GM04504 (cell line): ENCODE measurements at regions not wholly inside any gene's neighbourhood (a gene's known extent, or its start where the extent isn't known, plus 50 kb on each side); places are given as distances from the start of the nearest gene placed in this dataset.

Experiments used
- DNase-seq: peaks from one replicate; pipeline ENCODE4 v3.0.0-alpha.2; 2012; ENCODE audit warnings: low read depth

GRCh38 chr5:148950471-148950863 is 112.4 kb downstream of the SH3TC2 start:
- no peak for DNase-seq

DNA sequence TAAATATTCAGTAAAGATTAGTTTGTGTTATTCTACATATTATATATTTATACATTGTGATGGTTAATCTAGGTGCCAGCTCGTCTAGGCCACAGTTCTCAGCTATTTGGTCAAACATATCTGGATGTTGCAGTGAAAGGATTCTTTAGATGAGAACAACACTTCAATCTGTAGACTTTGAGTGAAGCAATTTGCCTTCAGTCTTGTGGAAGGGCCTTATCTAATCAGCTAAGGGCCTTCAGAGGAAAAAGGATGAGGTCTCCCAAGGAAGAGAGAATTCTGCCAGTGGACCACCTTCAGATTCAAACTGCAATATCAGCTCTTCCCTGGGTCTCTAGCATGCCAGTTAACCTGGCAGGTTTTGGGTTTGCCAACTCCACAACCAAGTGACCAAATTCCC is 112.0 kb downstream of the SH3TC2 start:
- DNase-seq, result no peak

GRCh38 chr5:148951612-148952011 is 111.2 kb downstream of the SH3TC2 start:
- no peak for DNase-seq

DNA sequence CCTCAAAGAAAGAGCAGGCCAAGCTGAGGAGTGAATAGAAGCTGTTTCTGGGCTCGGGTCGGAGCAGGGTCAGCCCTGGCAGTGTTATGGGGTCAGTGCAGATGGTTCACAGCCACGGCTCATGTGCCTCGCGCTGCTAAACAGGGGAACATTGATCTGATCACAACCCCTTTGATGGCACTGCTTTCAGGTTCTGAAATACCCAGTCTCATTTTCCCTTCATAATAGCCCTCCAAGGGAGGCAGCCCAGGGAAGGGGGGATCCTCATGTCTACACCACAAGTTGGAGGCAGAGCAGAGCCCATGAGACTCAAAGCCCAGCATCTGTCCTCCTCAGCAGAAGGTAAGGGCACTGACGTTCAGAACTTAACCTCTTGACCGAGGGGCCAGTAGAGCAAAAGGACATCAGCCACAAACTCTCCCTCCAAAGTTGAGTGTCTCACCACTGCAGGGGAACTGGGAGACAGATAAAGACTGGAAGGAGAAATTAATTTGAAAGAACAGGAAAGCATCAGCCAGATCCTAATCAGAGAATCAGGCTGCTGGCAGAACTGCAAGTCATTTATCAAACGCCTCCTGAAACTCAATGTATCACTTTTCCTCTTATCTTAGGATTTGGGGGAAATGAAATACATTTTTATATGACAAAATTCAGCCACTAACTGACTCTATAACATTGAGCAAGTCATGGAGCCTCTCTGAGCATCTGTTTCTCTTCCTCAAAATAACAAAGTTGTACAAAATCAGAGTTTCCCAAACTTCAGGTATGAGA is 110.6 kb downstream of the SH3TC2 start:
- no peak for DNase-seq

DNA sequence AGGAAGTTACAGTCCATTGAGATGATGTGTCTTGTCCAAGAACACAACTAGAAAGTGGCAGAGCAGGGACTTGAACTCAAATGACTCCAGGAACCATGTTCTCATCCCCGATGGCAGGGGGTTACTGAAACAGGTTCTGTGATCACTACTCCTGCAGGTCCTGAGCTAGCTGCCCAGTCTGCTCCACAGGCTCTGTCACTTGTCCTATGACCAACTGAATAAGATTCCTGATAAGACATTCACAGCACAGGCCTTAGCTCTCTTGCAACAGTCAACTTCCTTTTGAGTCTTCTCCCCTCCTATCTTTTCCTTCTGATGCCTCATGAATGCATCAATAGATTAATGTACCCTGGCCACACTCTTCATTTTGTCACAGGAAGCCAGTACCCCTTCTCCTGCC is 109.2 kb downstream of the SH3TC2 start:
- no peak for DNase-seq
